OCI-LY1 (cell line): ENCODE measurements at regions not wholly inside any gene's neighbourhood (a gene's known extent, or its start where the extent isn't known, plus 50 kb on each side); places are given as distances from the start of the nearest gene placed in this dataset.

Source experiments
- H2AFZ ChIP-seq: fragments of 200-600 bp; sonication (generic), shearing (Covaris generic); 2 replicates; pipeline ENCODE4 v1.6.0; 2014; ENCODE audit warnings: antibody characterized with exemption, mild to moderate bottlenecking, low read length
- H3F3A ChIP-seq: fragments of 200-600 bp; sonication (generic), shearing (Covaris generic); 2 replicates; pipeline ENCODE4 v1.6.0; 2014; ENCODE audit warnings: mild to moderate bottlenecking, antibody characterized with exemption, low read length, moderate library complexity; ENCODE audit not compliant: insufficient read depth
- H3K27ac ChIP-seq: fragments of 200-600 bp; sonication (generic); 2 replicates; pipeline ENCODE4 v1.5.1; 2014; ENCODE audit warnings: low read length, mixed run types, mild to moderate bottlenecking, low read depth; ENCODE audit not compliant: poor library complexity, severe bottlenecking
- H3K27me3 ChIP-seq: fragments of 200-600 bp; sonication (generic); 2 replicates; pipeline ENCODE4 v1.6.0; 2014; ENCODE audit warnings: antibody characterized with exemption, mild to moderate bottlenecking, low read length, moderate library complexity; ENCODE audit not compliant: insufficient read depth
- H3K36me3 ChIP-seq: fragments of 200-600 bp; sonication (generic); 2 replicates; pipeline ENCODE4 v1.6.1; 2014; ENCODE audit warnings: mild to moderate bottlenecking, antibody characterized with exemption, low read length, moderate library complexity, mixed read lengths; ENCODE audit not compliant: insufficient read depth
- H3K4me1 ChIP-seq: fragments of 200-600 bp; sonication (generic); 2 replicates; pipeline ENCODE4 v1.5.1; 2014; ENCODE audit warnings: mild to moderate bottlenecking, low read length, moderate library complexity; ENCODE audit not compliant: insufficient read depth, severe bottlenecking
- H3K4me2 ChIP-seq: fragments of 200-600 bp; sonication (generic), shearing (Covaris generic); 2 replicates; pipeline ENCODE4 v1.6.1; 2014; ENCODE audit warnings: low read length
- H3K4me3 ChIP-seq: fragments of 200-600 bp; sonication (generic); 2 replicates; pipeline ENCODE4 v1.5.1; 2014; ENCODE audit warnings: low read length, low read depth, mild to moderate bottlenecking, mixed read lengths; ENCODE audit not compliant: poor library complexity, severe bottlenecking
- H3K79me2 ChIP-seq: fragments of 200-600 bp; shearing (Covaris generic); 2 replicates; pipeline ENCODE4 v1.6.1; 2016; ENCODE audit warnings: mixed run types, low read length, mixed read lengths; ENCODE audit not compliant: insufficient read depth
- H3K9ac ChIP-seq: fragments of 200-600 bp; sonication (generic), shearing (Covaris generic); 2 replicates; pipeline ENCODE4 v1.6.1; 2014; ENCODE audit warnings: mild to moderate bottlenecking, low read length, mixed read lengths
- H3K9me2 ChIP-seq: fragments of 200-600 bp; sonication (generic), shearing (Covaris generic); 2 replicates; pipeline ENCODE4 v1.6.1; 2014; ENCODE audit warnings: low read depth, mild to moderate bottlenecking, low read length, mixed read lengths
- H3K9me3 ChIP-seq: fragments of 200-600 bp; shearing (Covaris generic); 2 replicates; pipeline ENCODE4 v1.6.1; 2014; ENCODE audit warnings: low read length, mixed read lengths
- H4K20me1 ChIP-seq: fragments of 200-600 bp; sonication (generic), shearing (Covaris generic); 2 replicates; pipeline ENCODE4 v1.6.0; 2016; ENCODE audit warnings: mild to moderate bottlenecking, low read length; ENCODE audit not compliant: insufficient read depth
- EZH2 ChIP-seq: fragments of 200-600 bp; sonication (generic), shearing (Covaris generic); IDR thresholded peaks from 2 replicates; pipeline ENCODE4 v1.8.0; 2017; ENCODE audit warnings: borderline replicate concordance, mixed run types, mild to moderate bottlenecking, antibody characterized with exemption, low read length, moderate library complexity, mixed read lengths
- TF ChIP-seq, protein P1 (sequence below): fragments of 200-600 bp; sonication (generic), shearing (Covaris generic); IDR thresholded peaks from 2 replicates; pipeline ENCODE4 v1.5.1; 2017; ENCODE audit warnings: mild to moderate bottlenecking, antibody characterized with exemption, low read length, moderate library complexity, mixed read lengths

DNA sequence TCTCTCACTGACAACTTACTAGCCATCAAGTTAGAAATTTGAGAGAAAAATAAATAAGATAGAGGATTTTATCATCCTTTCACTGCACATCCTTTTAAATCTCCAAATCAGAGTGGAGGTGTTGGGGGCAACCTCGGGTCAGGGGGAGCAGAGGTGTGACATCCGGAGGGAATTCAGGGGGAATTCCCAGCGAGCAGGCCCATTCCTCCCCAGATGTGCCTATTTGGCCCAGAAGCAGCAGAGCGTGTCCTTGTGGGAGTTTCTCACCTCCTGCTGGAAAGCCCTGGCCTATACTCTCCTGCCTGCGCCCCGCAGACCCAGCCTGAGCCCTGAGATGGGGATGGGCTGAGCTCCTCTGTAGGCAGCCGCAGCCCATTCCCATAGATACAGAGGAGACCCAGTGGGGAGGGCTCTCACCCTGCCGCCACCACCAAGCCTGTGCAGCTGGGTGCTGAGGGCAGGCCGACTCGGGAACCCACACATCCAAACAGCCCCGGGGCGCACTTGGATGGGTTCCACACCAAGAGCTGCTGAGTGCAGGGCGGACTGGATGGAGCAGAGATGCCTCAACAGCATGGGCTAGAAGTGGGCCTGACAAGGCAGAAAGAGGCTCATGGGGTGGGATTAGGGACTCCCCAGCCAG lies 124.5 kb downstream of the CXCL12 start:
- Histone ChIP-seq H2AFZ (no peak overlapping the region), H3K4me3 (no peak overlapping the region), H3K9me2 (no peaks in the 10 kb centered on the region), H3K27ac (no peak overlapping the region), H3K36me3 (no peaks in the 10 kb centered on the region), H3K4me1 (no peaks in the 10 kb centered on the region), H3K79me2 (no peaks in the 10 kb centered on the region), H3K4me2 (no peak overlapping the region), H4K20me1 (no peaks in the 10 kb centered on the region), H3K9ac (no peak overlapping the region), H3K9me3 (no peaks in the 10 kb centered on the region), H3F3A (no peaks in the 10 kb centered on the region), H3K27me3 (no peaks in the 10 kb centered on the region)
- TF ChIP-seq, protein P1, sequence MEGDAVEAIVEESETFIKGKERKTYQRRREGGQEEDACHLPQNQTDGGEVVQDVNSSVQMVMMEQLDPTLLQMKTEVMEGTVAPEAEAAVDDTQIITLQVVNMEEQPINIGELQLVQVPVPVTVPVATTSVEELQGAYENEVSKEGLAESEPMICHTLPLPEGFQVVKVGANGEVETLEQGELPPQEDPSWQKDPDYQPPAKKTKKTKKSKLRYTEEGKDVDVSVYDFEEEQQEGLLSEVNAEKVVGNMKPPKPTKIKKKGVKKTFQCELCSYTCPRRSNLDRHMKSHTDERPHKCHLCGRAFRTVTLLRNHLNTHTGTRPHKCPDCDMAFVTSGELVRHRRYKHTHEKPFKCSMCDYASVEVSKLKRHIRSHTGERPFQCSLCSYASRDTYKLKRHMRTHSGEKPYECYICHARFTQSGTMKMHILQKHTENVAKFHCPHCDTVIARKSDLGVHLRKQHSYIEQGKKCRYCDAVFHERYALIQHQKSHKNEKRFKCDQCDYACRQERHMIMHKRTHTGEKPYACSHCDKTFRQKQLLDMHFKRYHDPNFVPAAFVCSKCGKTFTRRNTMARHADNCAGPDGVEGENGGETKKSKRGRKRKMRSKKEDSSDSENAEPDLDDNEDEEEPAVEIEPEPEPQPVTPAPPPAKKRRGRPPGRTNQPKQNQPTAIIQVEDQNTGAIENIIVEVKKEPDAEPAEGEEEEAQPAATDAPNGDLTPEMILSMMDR, result no peak
- TF ChIP-seq EZH2, result no peak

DNA sequence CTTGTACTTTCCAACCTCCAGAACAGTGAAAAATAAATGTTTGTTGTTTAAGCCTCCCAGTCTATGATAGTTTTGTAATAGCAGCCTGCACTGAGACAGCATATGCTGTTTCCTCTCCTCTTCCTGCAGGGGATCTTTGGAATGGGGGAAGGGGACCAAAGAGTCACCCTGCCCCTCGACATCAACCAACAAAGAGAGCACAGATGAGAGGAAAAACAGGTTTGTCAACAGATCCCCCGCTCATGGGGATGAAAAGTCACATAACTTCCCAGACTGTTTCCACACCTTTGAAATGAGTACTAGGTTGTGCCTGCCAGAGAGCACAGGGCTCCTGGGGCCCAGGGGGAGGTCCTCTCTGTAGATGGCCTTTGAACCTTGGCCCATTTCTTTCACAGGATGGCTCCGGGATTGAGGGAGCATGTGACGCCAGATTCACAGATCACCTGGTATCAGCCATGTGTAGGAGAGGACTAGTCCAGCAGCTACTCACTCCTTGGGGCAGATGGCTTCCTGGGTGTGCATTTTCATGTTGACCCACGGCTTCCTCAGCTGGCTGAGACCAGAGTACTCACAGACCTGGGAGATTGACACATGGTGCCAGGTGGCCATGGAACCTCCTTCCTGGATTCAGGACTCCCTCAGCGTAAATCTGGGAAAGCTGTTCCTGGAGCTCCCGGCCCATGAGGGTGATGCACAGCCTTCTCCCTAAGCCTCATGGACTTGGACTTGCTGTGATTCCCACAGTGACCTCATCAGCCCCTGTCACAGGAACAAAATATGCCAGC lies 125.6 kb downstream of the CXCL12 start:
- Histone ChIP-seq H3K4me1 (no peaks in the 10 kb centered on the region), H3K27ac (no peak overlapping the region), H3K27me3 (no peaks in the 10 kb centered on the region), H3F3A (no peaks in the 10 kb centered on the region), H3K9me2 (no peaks in the 10 kb centered on the region), H2AFZ (no peak overlapping the region), H3K36me3 (no peaks in the 10 kb centered on the region), H3K4me3 (no peak overlapping the region), H3K9ac (no peak overlapping the region), H4K20me1 (no peaks in the 10 kb centered on the region), H3K9me3 (no peaks in the 10 kb centered on the region), H3K79me2 (no peaks in the 10 kb centered on the region), H3K4me2 (no peak overlapping the region)
- TF ChIP-seq, protein P1, result no peak
- TF ChIP-seq EZH2, result no peak

DNA sequence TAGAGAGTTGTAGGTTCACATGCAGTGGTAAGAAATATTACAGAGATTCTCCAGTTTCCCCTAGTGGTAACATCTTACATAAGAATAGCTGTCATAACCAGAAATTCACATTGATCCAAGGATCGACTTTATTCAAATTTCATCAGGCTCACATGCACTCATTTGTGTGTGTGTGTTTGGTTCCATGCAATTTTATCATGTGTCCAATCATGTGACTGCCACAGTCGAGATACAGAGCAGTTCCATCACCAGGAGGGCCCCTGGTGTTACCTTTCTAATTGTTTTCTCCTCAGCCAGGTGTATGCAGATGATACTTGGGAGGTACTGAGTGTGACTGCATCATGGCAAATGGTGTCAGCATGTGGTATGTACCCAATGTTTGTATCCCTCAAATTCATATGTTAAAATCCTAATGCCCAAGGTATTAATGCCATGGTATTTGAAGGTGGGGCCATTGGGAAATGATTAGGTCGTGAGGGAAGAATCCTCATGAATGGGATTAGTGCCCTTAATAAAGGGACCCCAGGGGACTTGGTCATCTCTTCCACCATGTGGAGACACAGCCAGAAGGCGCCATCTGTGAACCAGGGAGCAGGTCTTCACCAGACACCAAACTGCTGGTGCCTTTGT lies 126.3 kb downstream of the CXCL12 start:
- Histone ChIP-seq H3K9me2 (no peaks in the 10 kb centered on the region), H3K9me3 (no peaks in the 10 kb centered on the region), H3K36me3 (no peaks in the 10 kb centered on the region), H3K4me1 (no peaks in the 10 kb centered on the region), H3K9ac (no peak overlapping the region), H3F3A (no peaks in the 10 kb centered on the region), H3K79me2 (no peaks in the 10 kb centered on the region), H4K20me1 (no peaks in the 10 kb centered on the region), H2AFZ (no peak overlapping the region), H3K27ac (no peak overlapping the region), H3K27me3 (no peaks in the 10 kb centered on the region), H3K4me2 (no peak overlapping the region), H3K4me3 (no peak overlapping the region)
- TF ChIP-seq EZH2, result no peak
- TF ChIP-seq, protein P1, result no peak
